ENCODE measurements at regions not wholly inside any gene's neighbourhood (a gene's known extent, or its start where the extent isn't known, plus 50 kb on each side); places are given as distances from the start of the nearest gene placed in this dataset.

DNA sequence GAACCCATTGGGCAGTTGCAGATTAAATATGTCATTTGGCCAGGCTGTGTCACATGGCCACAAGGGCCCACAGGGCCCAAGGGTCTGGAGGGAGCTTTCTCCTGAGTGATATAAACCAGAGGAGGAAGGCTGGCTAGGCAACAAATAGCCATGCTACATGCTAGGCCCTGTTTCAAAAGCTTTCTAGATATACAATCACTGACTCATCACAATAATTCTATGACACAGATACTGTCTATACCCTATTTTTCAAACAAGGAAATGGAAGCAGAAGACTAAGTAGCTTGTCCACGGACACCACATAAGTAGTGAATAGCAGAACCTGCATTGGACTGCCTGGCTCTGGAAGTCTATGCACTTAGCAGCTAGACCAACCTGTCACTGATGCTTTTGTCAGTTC lies 625.4 kb downstream of the NTRK3 start:
- Histone ChIP-seq H3K4me3 (ENCODE audit: low read depth in 2 of 2, low read length in 2 of 2) (no peak overlapping the region), H3K27ac (ENCODE audit: low read length) (no peak overlapping the region), H3K9me3 (ENCODE audit: control insufficient read depth, insufficient read depth, low read depth, low read length) (no peaks in the 10 kb centered on the region), H3K27me3 (ENCODE audit: control insufficient read depth, insufficient read depth, low read length) (no peaks in the 10 kb centered on the region), H3K36me3 (ENCODE audit: control insufficient read depth, insufficient read depth, low read length) (no peaks in the 10 kb centered on the region), H3K4me1 (ENCODE audit: control insufficient read depth, insufficient read depth, low read length) (no peaks in the 10 kb centered on the region)
- TF ChIP-seq CTCF (IDR thresholded peaks at IDR 0.05) (no peak), REST (IDR thresholded peaks at IDR 0.05; ENCODE audit: insufficient read depth in 1 of 2, low read depth in 2 of 2, low read length in 1 of 2) (no peak), TCF7L2 (IDR thresholded peaks at IDR 0.05; ENCODE audit: low read depth, low read length) (no peak), SIN3A (IDR thresholded peaks at IDR 0.05; ENCODE audit: borderline replicate concordance, insufficient read depth, low read depth, low read length) (no peak), POLR2AphosphoS5 (IDR thresholded peaks at IDR 0.05; ENCODE audit: low read depth, low read length) (no peak)
- BruUV-seq (replicated peaks): no TSS peak
- in situ Hi-C loops (cut with HindIII; ENCODE audit: low pct_unique_long_range_greater_than_20kb, low sequenced_read_pairs) (no loop called here), intact Hi-C loops (cut with micrococcal nuclease; ENCODE audit: unreplicated experiment) (no loop called here)
- ATAC-seq (no peak), DNase-seq (ENCODE audit: low read depth, low spot score) (no peak)
- POLR2A ChIA-PET: no interaction called here
- CTCF ChIA-PET: no interaction called here

- ChIA-PET CTCF (no interaction called here), POLR2A (no interaction called here)
- TF ChIP-seq SIN3A (IDR thresholded peaks at IDR 0.05; ENCODE audit: borderline replicate concordance, insufficient read depth, low read depth, low read length) (no peak), CTCF (IDR thresholded peaks at IDR 0.05) (no peak), POLR2AphosphoS5 (IDR thresholded peaks at IDR 0.05; ENCODE audit: low read depth, low read length) (no peak), TCF7L2 (IDR thresholded peaks at IDR 0.05; ENCODE audit: low read depth, low read length) (no peak), REST (IDR thresholded peaks at IDR 0.05; ENCODE audit: insufficient read depth in 1 of 2, low read depth in 2 of 2, low read length in 1 of 2) (no peak)
- intact Hi-C loops (cut with micrococcal nuclease; ENCODE audit: unreplicated experiment) (no loop called here), in situ Hi-C loops (cut with HindIII; ENCODE audit: low pct_unique_long_range_greater_than_20kb, low sequenced_read_pairs) (no loop called here)
- Histone ChIP-seq H3K4me1 (ENCODE audit: control insufficient read depth, insufficient read depth, low read length) (no peaks in the 10 kb centered on the region), H3K27ac (ENCODE audit: low read length) (no peak overlapping the region), H3K27me3 (ENCODE audit: control insufficient read depth, insufficient read depth, low read length) (no peaks in the 10 kb centered on the region), H3K36me3 (ENCODE audit: control insufficient read depth, insufficient read depth, low read length) (no peaks in the 10 kb centered on the region), H3K9me3 (ENCODE audit: control insufficient read depth, insufficient read depth, low read depth, low read length) (no peaks in the 10 kb centered on the region), H3K4me3 (ENCODE audit: low read depth in 2 of 2, low read length in 2 of 2) (no peak overlapping the region)
- no TSS peak for BruUV-seq (replicated peaks)
- ATAC-seq: no peak
- DNase-seq (ENCODE audit: low read depth, low spot score): no peak
Measured at GRCh38 chr15:87628311-87628710, 628.2 kb downstream of the NTRK3 start.
